ENCODE measurements at regions not wholly inside any gene's neighbourhood (a gene's known extent, or its start where the extent isn't known, plus 50 kb on each side); places are given as distances from the start of the nearest gene placed in this dataset.

- TF ChIP-seq CTCF (IDR thresholded peaks at IDR 0.05; ENCODE audit: low read length) (no peak), EZH2 (optimal IDR thresholded peaks at IDR 0.05; ENCODE audit: low read depth, low read length) (no peak), EZH2phosphoT487 (IDR thresholded peaks at IDR 0.05; ENCODE audit: low read length) (no peak)
These were observed 271.7 kb upstream of the TLE4 start for GRCh38 chr9:79300068-79300467.
